Adrenal gland (tissue), 9 donors: ENCODE measurements at regions not wholly inside any gene's neighbourhood (a gene's known extent, or its start where the extent isn't known, plus 50 kb on each side); places are given as distances from the start of the nearest gene placed in this dataset.

Source experiments
- DNase-seq, 7 donors: peaks; one replicate each; pipeline ENCODE4 v3.0.0-alpha.2; 2019 to 2020
- H3K27ac ChIP-seq, 5 donors: fragments of 200-600 bp; sonication (generic) in 4 of 5; 1 replicate in 3 of 5; 2 replicates in 2 of 5; pipeline versions ENCODE4 v1.5.1 to v1.8.0; 2016 to 2020; ENCODE audit warnings: mild to moderate bottlenecking in 1 of 5
- H3K27me3 ChIP-seq: fragments of 200-600 bp; 2 replicates; pipeline ENCODE4 v1.8.0; 2021
- H3K36me3 ChIP-seq, 2 donors: fragments of 200-600 bp; replicated peaks in 1 of 2; 1 replicate in 1 of 2; 2 replicates in 1 of 2; pipeline versions ENCODE4 v1.5.1 to v1.8.0; 2018 to 2022
- H3K4me1 ChIP-seq, 2 donors: fragments of 200-600 bp; replicated peaks in 1 of 2; 1 replicate in 1 of 2; 2 replicates in 1 of 2; pipeline versions ENCODE4 v1.5.1 to v1.8.0; 2018 to 2021
- H3K4me3 ChIP-seq, 4 donors: fragments of 200-600 bp; sonication (generic) in 3 of 4; one replicate each; pipeline ENCODE4 v1.5.1; 2016 to 2018
- H3K9me3 ChIP-seq, 3 donors: fragments of 200-600 bp; sonication (generic) in 1 of 3; replicated peaks in 1 of 3; 1 replicate in 2 of 3; 2 replicates in 1 of 3; pipeline versions ENCODE4 v1.5.1 to v1.8.0; 2016 to 2021
- CTCF ChIP-seq, 6 experiments: fragments of 450-650 bp in 4 of 6; fragments of 200-600 bp in 2 of 6; sonication (generic) in 1 of 6; IDR thresholded peaks; 1 replicate in 5 of 6; 2 replicates in 1 of 6; pipeline versions ENCODE4 v1.5.1 to v1.8.0; 2016 to 2021; ENCODE audit warnings: antibody characterized with exemption in 6 of 6, mild to moderate bottlenecking in 2 of 6, moderate library complexity in 1 of 6
- POLR2A ChIP-seq, 2 donors: fragments of 450-650 bp; IDR thresholded peaks; one replicate each; pipeline ENCODE4 v1.6.1; 2017; ENCODE audit warnings: antibody characterized with exemption in 2 of 2, mild to moderate bottlenecking in 2 of 2, moderate library complexity in 1 of 2
- WGBS, 4 donors: extraction: QIAGEN DNeasy Blood & Tissue Kit in 2 of 4; methylation state at CpG; one replicate each; pipeline versions ENCODE4 v1.1.5 to v1.1.7; 2013 to 2017; 5-methylcytosine and 5-hydroxymethylcytosine counted together
- intact Hi-C, 2 donors: fragments of 100-400 bp; cut with DNase I; formaldehyde crosslinking; loops; one replicate each; pipeline versions ENCODE4 v1.14.1 to v1.15.0; 2022 to 2023
- donor health status: healthy with polysubstance abuse.
- donor health status: Bipolar disorder and iron deficiency.
- donor health status: DM: yes; HTN: yes; CAD: no.
- donor health status: DM: no; HTN: no; CAD: no.
- donor health status: DM: no; HTN: no; CAD: no.

DNA sequence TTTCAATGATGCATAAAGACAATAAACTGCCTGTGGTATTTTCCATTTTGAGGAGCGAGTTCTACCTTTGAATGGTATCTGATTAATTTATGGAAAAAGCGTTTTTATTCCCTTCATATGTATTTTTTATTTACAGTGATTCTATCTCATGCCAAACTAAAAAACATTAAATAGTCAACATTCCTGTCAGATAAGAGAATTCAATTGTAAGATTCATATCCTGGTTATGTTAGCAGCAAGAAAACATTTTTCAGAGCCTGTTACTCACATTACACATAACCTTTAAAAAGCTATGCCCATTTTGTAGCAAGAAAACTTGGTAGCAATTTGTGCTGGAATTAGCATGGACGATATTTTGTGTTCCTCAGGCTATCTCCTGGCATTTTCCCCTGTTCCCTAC lies 55.1 kb upstream of the PRLR start:
- TF ChIP-seq CTCF (IDR thresholded peaks at IDR 0.05) = no peak
- TF ChIP-seq POLR2A (IDR thresholded peaks at IDR 0.05) = no peak
- DNase-seq = no peak
- WGBS, 4 donors = 76 to 83% (median 80%) methylated on average over 3 of the region's 3 CpGs
- Histone ChIP-seq H3K9me3 (no peaks in the 10 kb centered on the region), H3K4me1 (no peaks in the 10 kb centered on the region), H3K27ac (no peak overlapping the region), H3K4me3 (no peak overlapping the region), H3K27me3 (no peaks in the 10 kb centered on the region), H3K36me3 (no peaks in the 10 kb centered on the region)
- intact Hi-C loops = no loop called here

GRCh38 chr5:35285011-35285410 lies 54.7 kb upstream of the PRLR start:
- H3K4me1 ChIP-seq = no peaks in the 10 kb centered on the region
- no peaks in the 10 kb centered on the region for H3K36me3 ChIP-seq
- no peak for DNase-seq
- intact Hi-C loops = no loop called here
- WGBS, 4 donors = 62 to 87% (median 67%) methylated on average over 1 of the region's 1 CpG
- no peak overlapping the region for H3K4me3 ChIP-seq
- H3K9me3 ChIP-seq = no peaks in the 10 kb centered on the region
- no peak overlapping the region for H3K27ac ChIP-seq
- TF ChIP-seq POLR2A (IDR thresholded peaks at IDR 0.05) (no peak), CTCF (IDR thresholded peaks at IDR 0.05) (no peak)
- no peaks in the 10 kb centered on the region for H3K27me3 ChIP-seq

- TF ChIP-seq POLR2A (IDR thresholded peaks at IDR 0.05) (no peak), CTCF (IDR thresholded peaks at IDR 0.05) (no peak)
- no peaks in the 10 kb centered on the region for H3K4me1 ChIP-seq
- intact Hi-C loops = no loop called here
- no peaks in the 10 kb centered on the region for H3K9me3 ChIP-seq
- no peak overlapping the region for H3K4me3 ChIP-seq
- no peak for DNase-seq
- no peaks in the 10 kb centered on the region for H3K27me3 ChIP-seq
- H3K36me3 ChIP-seq = no peaks in the 10 kb centered on the region
- H3K27ac ChIP-seq = no peak overlapping the region
These were observed 54.1 kb upstream of the PRLR start for GRCh38 chr5:35284364-35284763.

DNA sequence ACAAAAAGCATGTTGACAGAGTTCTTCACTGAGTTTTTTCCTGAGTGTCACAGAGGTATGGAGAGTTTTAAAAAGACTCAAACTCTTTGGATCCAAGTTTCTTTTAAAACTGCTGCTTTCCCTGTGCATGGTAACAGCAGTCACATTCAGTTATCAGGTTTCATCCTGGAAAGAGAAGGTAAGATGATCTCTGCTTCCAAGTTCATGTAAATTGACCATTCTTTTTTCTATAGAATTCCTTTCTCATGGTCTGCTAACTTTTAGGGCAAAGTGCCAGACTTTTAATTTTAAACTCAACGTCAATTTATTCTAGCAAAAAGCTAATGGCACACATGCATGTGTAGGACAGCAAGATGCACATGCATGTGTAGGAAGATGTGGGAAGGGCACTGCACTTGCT lies 52.5 kb upstream of the PRLR start:
- Histone ChIP-seq H3K4me1 (no peaks in the 10 kb centered on the region), H3K36me3 (no peaks in the 10 kb centered on the region), H3K4me3 (no peak overlapping the region), H3K27me3 (no peaks in the 10 kb centered on the region), H3K9me3 (no peaks in the 10 kb centered on the region), H3K27ac (no peak overlapping the region)
- intact Hi-C loops = no loop called here
- 64 to 78% (median 71%) methylated on average over 1 of the region's 1 CpG for WGBS, 4 donors
- no peak for DNase-seq
- TF ChIP-seq CTCF (IDR thresholded peaks at IDR 0.05) (no peak), POLR2A (IDR thresholded peaks at IDR 0.05) (no peak)
